Ishikawa (cell line): ENCODE measurements at regions not wholly inside any gene's neighbourhood (a gene's known extent, or its start where the extent isn't known, plus 50 kb on each side); places are given as distances from the start of the nearest gene placed in this dataset.

Source experiments
- CEBPB ChIP-seq: IDR thresholded peaks from 2 replicates; pipeline ENCODE4 v1.6.1; 2012
- CREB1 ChIP-seq: IDR thresholded peaks from 2 replicates; pipeline ENCODE4 v1.6.1; 2012; ENCODE audit warnings: low read depth
- TAF1 ChIP-seq: IDR thresholded peaks from 2 replicates; pipeline ENCODE4 v1.6.1; 2012; ENCODE audit warnings: low read depth, mild to moderate bottlenecking
- TCF12 ChIP-seq: IDR thresholded peaks from 2 replicates; pipeline ENCODE4 v1.6.1; 2012; ENCODE audit warnings: low read depth

DNA sequence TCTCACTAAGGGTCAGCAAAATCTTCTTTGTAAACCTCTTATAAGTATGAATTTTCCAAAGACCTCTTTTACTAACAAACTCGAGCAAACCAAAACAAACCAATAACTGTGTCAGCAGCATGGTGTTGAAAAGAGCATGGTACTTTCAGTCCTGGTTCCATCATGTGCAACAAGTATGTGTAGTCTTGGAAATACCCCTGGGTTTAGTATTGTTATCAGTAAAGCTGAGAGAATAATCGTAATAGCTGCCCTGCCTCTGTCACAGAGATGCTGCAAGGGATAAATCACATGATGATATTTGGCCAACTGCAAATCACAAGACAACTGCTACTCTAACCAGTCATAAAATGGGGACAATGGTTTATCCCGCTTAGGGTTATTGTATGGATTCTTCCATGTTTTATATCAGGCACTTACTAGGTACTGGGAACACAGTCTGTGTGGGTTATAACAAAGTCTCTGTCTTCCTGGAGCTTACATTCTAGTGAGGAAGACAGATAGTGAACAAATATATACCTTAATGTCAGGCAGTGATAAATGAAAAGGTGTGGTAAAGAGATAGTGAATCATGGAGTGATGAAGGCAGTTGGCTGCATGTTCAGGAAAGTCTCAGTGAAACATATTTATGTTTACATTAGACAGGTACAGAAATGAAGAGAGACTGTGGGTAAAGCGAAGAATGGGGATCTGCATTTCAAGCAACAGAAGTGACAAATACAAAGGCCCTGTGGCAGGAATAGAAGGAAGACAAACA lies 60.5 kb upstream of the C10orf90 start:
- TF ChIP-seq CREB1 = no peak
- TF ChIP-seq TCF12 = no peak
- TF ChIP-seq CEBPB = no peak
- no peak for TF ChIP-seq TAF1
